GM12872 (cell line): ENCODE measurements at regions not wholly inside any gene's neighbourhood (a gene's known extent, or its start where the extent isn't known, plus 50 kb on each side); places are given as distances from the start of the nearest gene placed in this dataset.

Experiments used
- TF ChIP-seq, protein P1 (sequence below): IDR thresholded peaks from 3 replicates; pipeline ENCODE4 v1.5.1; 2011; ENCODE audit warnings: low read depth, mild to moderate bottlenecking, low read length, moderate library complexity; ENCODE audit not compliant: insufficient read depth

DNA sequence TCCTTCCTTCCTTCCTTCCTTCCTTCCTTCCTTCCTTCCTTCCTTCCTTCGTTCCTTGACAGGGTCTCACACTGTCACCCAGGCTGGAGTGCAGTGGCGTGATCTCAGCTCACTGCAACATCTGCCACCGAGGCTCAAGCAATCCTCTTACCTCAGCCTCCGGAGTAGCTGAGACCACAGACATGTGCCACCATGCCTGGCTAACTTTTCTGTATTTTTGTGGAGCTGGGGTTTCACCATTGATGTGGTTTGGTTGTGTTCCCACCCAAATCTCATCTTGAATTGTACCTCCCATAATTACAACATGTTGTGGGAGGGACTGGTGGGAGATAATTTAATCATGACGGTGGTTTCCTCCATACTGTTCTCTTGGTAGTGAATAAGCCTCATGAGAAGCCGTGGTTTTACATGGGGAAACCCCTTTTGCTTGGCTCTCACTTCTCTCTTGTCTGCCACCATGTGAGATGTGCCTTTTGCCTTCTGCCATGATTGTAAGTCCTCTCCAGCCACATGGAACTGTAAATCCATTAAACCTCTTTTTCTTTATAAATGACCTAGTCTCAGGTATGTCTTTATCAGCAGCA lies 90.3 kb upstream of the MPHOSPH6 start:
- TF ChIP-seq, protein P1, sequence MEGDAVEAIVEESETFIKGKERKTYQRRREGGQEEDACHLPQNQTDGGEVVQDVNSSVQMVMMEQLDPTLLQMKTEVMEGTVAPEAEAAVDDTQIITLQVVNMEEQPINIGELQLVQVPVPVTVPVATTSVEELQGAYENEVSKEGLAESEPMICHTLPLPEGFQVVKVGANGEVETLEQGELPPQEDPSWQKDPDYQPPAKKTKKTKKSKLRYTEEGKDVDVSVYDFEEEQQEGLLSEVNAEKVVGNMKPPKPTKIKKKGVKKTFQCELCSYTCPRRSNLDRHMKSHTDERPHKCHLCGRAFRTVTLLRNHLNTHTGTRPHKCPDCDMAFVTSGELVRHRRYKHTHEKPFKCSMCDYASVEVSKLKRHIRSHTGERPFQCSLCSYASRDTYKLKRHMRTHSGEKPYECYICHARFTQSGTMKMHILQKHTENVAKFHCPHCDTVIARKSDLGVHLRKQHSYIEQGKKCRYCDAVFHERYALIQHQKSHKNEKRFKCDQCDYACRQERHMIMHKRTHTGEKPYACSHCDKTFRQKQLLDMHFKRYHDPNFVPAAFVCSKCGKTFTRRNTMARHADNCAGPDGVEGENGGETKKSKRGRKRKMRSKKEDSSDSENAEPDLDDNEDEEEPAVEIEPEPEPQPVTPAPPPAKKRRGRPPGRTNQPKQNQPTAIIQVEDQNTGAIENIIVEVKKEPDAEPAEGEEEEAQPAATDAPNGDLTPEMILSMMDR: no peak

DNA sequence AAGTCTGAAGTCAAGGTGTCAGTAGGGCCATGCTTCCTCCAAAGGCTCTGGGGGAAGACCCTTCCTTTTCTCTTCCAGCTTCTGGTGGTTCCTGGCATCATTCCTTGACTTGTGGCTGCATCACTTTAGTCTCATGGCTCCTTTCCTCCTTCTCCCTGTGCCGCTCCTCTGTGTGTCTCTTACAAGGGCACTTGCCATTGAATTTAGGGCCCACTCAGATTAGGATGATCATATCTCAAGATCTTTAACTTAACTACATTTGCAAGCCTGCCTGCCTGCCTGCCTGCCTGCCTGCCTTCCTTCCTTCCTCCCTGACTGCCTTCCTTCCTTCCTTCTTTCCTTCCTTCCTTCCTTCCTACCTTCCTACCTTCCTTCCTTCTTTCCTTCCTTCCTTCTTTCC lies 89.7 kb upstream of the MPHOSPH6 start:
- TF ChIP-seq, protein P1: no peak

DNA sequence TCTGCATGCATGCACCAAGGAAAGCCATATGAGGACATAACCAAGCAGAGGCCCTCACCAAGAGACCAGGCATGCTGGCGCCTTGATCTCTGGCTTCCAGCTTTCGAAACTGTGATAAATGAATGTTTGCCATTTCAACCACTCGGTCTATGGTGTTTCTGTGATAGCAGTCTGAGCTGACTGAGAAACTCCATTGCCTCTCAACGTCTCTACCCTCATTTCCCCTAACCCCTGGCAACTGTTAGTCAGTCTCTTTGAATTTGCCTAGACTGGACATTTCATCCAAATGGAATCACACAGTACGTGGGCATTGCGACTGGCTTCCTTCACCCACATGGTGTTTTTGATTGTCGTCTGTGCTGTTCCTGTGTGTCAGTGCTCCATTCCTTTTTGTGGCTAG lies 88.0 kb upstream of the MPHOSPH6 start:
- TF ChIP-seq, protein P1: no peak

DNA sequence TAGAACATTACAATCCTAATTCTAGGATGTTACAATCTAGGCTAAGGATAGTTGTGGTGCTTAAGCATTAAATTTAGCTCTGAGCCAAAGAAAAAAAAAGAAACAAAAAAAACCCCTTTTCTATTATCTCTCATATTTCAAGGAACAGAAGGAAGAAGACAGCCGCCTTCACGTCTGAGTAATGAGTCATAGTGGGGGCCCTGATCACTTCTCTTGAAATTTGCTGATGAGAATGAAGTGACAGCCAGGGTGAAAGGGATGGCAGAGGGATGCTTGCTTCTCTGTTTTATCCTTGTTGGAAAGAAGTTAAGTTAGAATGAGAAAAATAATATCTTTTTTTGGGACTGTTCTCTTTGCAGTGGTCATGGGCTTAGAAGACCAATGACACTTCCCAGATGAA lies 82.6 kb upstream of the MPHOSPH6 start:
- TF ChIP-seq, protein P1: no peak

- TF ChIP-seq, protein P1: no peak
Measured at GRCh38 chr16:82248677-82249076, 78.7 kb upstream of the MPHOSPH6 start.

GRCh38 chr16:82248012-82248656 lies 78.1 kb upstream of the MPHOSPH6 start:
- TF ChIP-seq, protein P1: no peak

DNA sequence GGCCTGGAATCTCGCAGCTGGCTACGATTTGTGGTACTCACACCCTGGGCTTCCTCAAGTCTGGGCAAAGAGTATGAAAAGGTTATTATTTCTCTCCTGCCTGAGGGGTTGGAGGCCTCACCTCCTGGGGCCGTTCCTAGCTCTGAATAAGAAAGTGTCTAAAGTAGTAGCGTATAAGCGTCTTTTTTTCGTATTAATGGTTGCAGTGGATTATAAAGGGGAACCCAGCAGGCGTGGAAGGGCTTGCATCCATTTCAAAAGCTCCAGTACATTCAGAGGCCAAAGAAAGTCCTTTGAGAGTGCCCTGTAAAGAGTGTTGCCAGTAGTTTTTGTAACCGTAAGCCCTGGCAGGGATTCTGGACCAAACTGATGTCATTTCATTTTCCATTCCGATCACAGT lies 72.2 kb upstream of the MPHOSPH6 start:
- TF ChIP-seq, protein P1: no peak
